ENCODE measurements at regions not wholly inside any gene's neighbourhood (a gene's known extent, or its start where the extent isn't known, plus 50 kb on each side); places are given as distances from the start of the nearest gene placed in this dataset.

DNA sequence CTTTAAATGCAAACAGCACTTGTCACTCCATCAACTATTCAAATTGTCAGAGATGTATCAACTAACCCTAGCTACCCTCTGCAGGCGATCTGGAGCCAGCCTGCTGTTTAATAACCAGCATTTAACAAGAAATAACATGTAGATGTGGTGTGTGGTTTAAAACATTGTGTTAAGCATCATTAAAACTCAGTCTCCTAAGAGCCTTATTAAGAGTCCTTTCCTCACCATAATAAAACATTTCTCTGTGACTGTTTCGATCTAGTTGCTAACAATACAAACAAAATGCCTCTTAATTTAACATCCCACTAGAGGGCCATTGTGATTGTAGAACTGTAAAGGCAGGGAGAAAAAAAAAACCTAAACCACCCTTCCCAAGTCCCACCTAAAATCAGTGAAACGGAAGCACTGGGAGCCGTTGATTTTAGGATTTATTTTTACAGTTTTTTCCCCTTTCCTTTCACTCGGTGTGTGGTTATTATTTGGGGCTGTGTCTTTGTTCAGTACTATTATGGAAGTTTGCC lies 708.6 kb downstream of the C4orf33 start:
- no peak for ATAC-seq (ENCODE audit: poor library complexity)

DNA sequence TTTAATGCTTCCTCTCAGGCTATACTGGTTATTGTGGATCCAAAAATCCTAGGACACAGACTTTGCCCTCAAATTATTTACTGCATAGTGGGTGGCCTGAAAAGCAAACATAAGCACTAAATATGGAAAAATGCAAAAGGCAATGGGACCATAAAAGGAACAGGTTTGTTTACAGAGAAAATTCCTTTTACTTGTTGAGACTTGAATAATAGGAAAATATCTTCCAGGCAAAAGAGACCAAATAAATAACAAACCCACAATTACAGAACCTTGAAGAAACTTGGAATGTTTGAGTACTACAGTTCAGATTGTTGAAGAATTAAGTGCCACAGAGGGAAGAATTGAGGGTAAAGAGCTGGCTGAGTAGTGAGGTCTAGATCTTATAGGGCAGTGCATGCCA lies 711.0 kb downstream of the C4orf33 start:
- ChIA-PET CTCF (no interaction called here), POLR2A (no interaction called here)
- intact Hi-C loops (cut with DNase I, micrococcal nuclease), result no loop called here
- no peaks in the 10 kb centered on the region for H3K27me3 Mint-ChIP-seq
- no peak for DNase-seq
- no peaks in the 10 kb centered on the region for H3K36me3 ChIP-seq (ENCODE audit: insufficient read depth, low read length)
- H3K4me3 Mint-ChIP-seq, result no peak overlapping the region
- H3K4me1 Mint-ChIP-seq (ENCODE audit: low read depth), result no peaks in the 10 kb centered on the region
- H3K4me3 ChIP-seq (ENCODE audit: low read length), result no peak overlapping the region
- H3K9me3 ChIP-seq (ENCODE audit: control insufficient read depth in 1 of 2, insufficient read depth in 1 of 2, low read length in 2 of 2), result peaks cover 0 to 6% of the 10 kb centered on the region in 2 experiments
- no peaks in the 10 kb centered on the region for H3K36me3 Mint-ChIP-seq (ENCODE audit: low read depth)
- no peak for ATAC-seq (ENCODE audit: poor library complexity)
- TF ChIP-seq, protein P1, sequence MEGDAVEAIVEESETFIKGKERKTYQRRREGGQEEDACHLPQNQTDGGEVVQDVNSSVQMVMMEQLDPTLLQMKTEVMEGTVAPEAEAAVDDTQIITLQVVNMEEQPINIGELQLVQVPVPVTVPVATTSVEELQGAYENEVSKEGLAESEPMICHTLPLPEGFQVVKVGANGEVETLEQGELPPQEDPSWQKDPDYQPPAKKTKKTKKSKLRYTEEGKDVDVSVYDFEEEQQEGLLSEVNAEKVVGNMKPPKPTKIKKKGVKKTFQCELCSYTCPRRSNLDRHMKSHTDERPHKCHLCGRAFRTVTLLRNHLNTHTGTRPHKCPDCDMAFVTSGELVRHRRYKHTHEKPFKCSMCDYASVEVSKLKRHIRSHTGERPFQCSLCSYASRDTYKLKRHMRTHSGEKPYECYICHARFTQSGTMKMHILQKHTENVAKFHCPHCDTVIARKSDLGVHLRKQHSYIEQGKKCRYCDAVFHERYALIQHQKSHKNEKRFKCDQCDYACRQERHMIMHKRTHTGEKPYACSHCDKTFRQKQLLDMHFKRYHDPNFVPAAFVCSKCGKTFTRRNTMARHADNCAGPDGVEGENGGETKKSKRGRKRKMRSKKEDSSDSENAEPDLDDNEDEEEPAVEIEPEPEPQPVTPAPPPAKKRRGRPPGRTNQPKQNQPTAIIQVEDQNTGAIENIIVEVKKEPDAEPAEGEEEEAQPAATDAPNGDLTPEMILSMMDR (IDR thresholded peaks at IDR 0.05), result no peak
- no peak overlapping the region for H3K27ac Mint-ChIP-seq
- no peaks in the 10 kb centered on the region for H3K27me3 ChIP-seq (ENCODE audit: control insufficient read depth in 1 of 2, insufficient read depth in 2 of 2, low read length in 2 of 2)
- H3K9me3 Mint-ChIP-seq, result peaks cover 4% of the 10 kb centered on the region
- H3K4me1 ChIP-seq (ENCODE audit: insufficient read depth, low read length), result no peaks in the 10 kb centered on the region
- no peak overlapping the region for H3K27ac ChIP-seq (ENCODE audit: low read depth in 1 of 2, low read length in 2 of 2)

More for the DNA sequence above, 708.6 kb downstream of the C4orf33 start:
- no peaks in the 10 kb centered on the region for H3K36me3 ChIP-seq (ENCODE audit: insufficient read depth, low read length)
- DNase-seq, result no peak
- H3K4me3 Mint-ChIP-seq, result no peak overlapping the region
- peaks cover 2% of the 10 kb centered on the region for H3K9me3 Mint-ChIP-seq
- H3K4me1 Mint-ChIP-seq (ENCODE audit: low read depth), result no peaks in the 10 kb centered on the region
- H3K4me3 ChIP-seq (ENCODE audit: low read length), result no peak overlapping the region
- TF ChIP-seq, protein P1 (IDR thresholded peaks at IDR 0.05), result no peak
- ChIA-PET CTCF (no interaction called here), POLR2A (no interaction called here)
- H3K27ac Mint-ChIP-seq, result no peak overlapping the region
- intact Hi-C loops (cut with DNase I, micrococcal nuclease), result no loop called here
- H3K27me3 ChIP-seq (ENCODE audit: control insufficient read depth in 1 of 2, insufficient read depth in 2 of 2, low read length in 2 of 2), result no peaks in the 10 kb centered on the region
- no peaks in the 10 kb centered on the region for H3K36me3 Mint-ChIP-seq (ENCODE audit: low read depth)
- H3K27me3 Mint-ChIP-seq, result no peaks in the 10 kb centered on the region
- no peaks in the 10 kb centered on the region for H3K9me3 ChIP-seq (ENCODE audit: control insufficient read depth in 1 of 2, insufficient read depth in 1 of 2, low read length in 2 of 2)
- H3K27ac ChIP-seq (ENCODE audit: low read depth in 1 of 2, low read length in 2 of 2), result no peak overlapping the region
- no peaks in the 10 kb centered on the region for H3K4me1 ChIP-seq (ENCODE audit: insufficient read depth, low read length)

DNA sequence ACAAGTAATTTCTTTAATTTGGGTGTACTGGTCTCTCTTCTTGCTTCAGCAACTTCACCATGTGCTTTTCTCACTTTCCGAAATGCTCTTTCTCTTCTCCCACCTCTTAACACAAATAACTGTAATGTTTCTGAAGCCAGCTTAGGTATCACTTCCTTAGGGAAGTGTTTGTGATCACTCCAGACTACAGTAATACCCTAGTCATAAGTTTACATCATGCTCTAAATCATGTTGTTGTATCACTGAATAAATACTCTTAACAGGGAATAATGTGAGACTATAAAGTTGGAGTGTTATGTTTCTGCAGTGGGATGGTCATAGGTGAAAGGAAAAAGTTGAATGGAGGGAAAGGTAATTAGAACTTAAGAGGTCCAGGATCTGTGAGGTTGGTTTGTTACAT lies 712.3 kb downstream of the C4orf33 start:
- no peak for DNase-seq
- Mint-ChIP-seq H3K36me3 (ENCODE audit: low read depth) (no peaks in the 10 kb centered on the region), H3K4me3 (no peak overlapping the region), H3K4me1 (ENCODE audit: low read depth) (no peaks in the 10 kb centered on the region), H3K9me3 (peaks cover 4% of the 10 kb centered on the region), H3K27ac (no peak overlapping the region), H3K27me3 (no peaks in the 10 kb centered on the region)
- Histone ChIP-seq H3K27ac (ENCODE audit: low read depth in 1 of 2, low read length in 2 of 2) (no peak overlapping the region), H3K4me1 (ENCODE audit: insufficient read depth, low read length) (no peaks in the 10 kb centered on the region), H3K9me3 (ENCODE audit: control insufficient read depth in 1 of 2, insufficient read depth in 1 of 2, low read length in 2 of 2) (peaks cover 0 to 6% of the 10 kb centered on the region in 2 experiments), H3K36me3 (ENCODE audit: insufficient read depth, low read length) (no peaks in the 10 kb centered on the region), H3K4me3 (ENCODE audit: low read length) (no peak overlapping the region), H3K27me3 (ENCODE audit: control insufficient read depth in 1 of 2, insufficient read depth in 2 of 2, low read length in 2 of 2) (no peaks in the 10 kb centered on the region)
- no peak for ATAC-seq (ENCODE audit: poor library complexity)
- intact Hi-C loops (cut with DNase I, micrococcal nuclease), result no loop called here
- TF ChIP-seq, protein P1 (IDR thresholded peaks at IDR 0.05), result no peak
- ChIA-PET CTCF (no interaction called here), POLR2A (no interaction called here)

All from CD4-positive, alpha-beta T cell (primary cell).